ENCODE measurements at regions not wholly inside any gene's neighbourhood (a gene's known extent, or its start where the extent isn't known, plus 50 kb on each side); places are given as distances from the start of the nearest gene placed in this dataset.

DNA sequence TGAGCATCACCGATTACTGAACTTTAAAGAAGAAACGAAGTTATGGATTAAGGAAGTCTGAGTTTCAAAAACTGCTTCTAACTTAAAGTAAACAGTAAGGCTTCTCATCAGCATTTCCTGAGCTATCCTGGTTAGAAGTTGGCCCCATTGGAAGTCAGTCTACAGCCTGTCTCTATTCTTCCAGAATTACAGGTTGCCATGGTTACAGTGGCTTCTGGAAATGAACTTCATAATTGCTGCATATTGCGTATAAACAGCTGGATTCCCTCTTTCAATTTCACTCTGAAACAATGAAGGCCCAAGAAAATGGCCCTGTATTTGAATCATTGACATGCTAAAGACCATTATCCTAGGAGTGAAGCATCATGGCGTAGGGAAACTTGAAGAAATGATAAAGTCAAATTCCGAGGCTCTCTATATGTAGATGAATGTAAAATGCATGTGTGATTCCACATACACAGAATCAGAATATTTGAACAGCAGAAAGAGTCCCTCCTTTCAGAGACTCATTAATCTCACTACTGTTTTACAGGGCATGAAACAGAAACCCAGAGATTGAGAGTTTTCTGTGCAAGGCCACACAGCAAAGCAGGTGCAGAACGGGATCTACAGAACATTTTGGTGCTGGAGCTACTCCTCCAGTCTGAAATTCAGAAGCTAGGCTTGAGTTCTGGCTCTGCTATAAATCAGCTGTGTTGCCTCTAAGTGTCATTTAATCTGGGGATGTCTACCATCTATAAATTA is 856.4 kb upstream of the CELF4 start:
- DNase-seq (ENCODE audit: extremely low read depth in 1 of 11, low read depth in 9 of 11, low spot score in 4 of 11) = peak in 6 of 11 donors; percentile 1 to 9 (median 6)

- no peak for DNase-seq (ENCODE audit: extremely low read depth in 1 of 11, low read depth in 9 of 11, low spot score in 4 of 11)
These were observed 855.4 kb upstream of the CELF4 start for GRCh38 chr18:38421021-38421420.

- no peak for DNase-seq (ENCODE audit: extremely low read depth in 1 of 11, low read depth in 9 of 11, low spot score in 4 of 11)
These were observed 855.0 kb upstream of the CELF4 start for GRCh38 chr18:38420611-38421010.

- no peak for DNase-seq (ENCODE audit: extremely low read depth in 1 of 11, low read depth in 9 of 11, low spot score in 4 of 11)
These were observed 850.2 kb upstream of the CELF4 start for GRCh38 chr18:38415811-38416210.

DNA sequence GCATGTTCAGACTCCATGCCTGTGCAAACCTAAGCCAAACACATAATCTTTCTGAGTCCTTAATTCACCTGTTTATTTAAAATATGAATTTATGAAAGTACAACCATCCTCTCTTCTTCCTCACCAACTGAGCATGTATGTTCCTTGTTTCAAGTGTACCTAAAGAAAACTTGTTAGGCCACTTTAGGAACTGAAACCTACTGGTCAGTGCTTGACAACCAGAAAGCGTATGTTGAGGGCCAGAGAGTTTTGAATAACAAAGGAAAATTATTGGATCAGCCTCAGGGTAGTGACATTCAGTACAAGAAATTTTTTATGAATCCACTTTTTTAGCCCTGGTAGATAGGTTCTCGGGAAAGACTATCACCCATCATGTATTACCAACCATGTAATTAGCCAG is 847.6 kb upstream of the CELF4 start:
- DNase-seq (ENCODE audit: extremely low read depth in 1 of 11, low read depth in 9 of 11, low spot score in 4 of 11) = no peak

- no peak for DNase-seq (ENCODE audit: extremely low read depth in 1 of 11, low read depth in 9 of 11, low spot score in 4 of 11)
These were observed 841.0 kb upstream of the CELF4 start for GRCh38 chr18:38406607-38407006.

DNA sequence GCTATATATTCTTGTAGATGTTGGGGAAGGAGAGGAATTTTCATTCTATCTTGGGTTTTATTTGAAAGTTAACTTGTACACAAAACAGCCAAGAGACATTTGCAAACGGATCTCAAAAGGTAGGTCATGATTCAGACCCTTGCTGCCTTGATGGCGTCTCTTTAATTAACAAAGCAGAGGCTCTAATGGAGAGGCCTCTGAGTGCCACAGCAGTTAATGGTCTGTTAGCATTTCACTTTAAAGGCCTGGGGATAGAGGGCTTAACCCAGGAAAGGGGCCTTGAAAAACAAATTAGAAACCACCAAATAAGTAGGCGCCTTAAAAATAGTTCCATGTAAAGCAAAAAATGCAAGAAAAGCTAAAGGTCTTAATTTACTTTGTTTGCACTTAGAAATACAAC is 836.9 kb upstream of the CELF4 start:
- DNase-seq (ENCODE audit: extremely low read depth in 1 of 11, low read depth in 9 of 11, low spot score in 4 of 11) = no peak

DNA sequence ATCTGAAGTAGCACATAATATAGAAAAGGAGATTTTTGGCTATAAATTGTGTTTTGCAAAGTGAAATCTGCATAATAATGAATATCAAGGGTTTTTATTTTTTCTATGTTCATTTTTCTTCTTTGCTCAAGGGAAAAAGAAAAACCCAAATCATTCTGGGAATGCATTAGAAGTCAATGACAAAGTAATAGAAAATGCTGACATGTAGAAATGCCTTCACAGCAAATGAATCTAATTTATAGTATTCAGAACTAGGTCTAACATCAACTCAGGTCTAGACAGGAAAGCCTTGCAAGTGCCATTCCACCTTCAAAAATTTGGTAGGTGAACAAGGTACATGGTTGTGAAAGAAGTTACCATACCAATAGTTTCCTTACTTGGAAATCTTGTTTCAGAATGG is 831.5 kb upstream of the CELF4 start:
- no peak for DNase-seq (ENCODE audit: extremely low read depth in 1 of 11, low read depth in 9 of 11, low spot score in 4 of 11)

DNA sequence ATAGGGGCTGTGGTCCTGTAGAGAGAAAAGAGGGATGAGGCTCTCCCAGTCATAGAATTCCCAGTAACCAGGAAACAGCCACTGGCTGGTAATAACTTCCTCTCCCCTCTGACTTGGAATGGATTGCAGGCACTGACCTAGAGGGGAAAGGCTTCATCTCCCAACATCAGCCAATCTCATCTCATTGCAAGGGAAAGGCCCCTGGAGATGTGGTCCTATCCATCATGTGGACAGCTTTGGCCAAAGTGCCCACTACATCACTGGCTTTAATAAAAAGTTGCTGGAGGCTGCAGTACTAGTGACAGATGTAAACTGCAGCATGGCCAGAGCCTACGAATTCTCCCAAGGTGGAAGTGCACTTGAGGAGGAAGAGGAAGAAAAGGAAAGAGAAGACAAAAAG is 820.5 kb upstream of the CELF4 start:
- no peak for DNase-seq (ENCODE audit: extremely low read depth in 1 of 11, low read depth in 9 of 11, low spot score in 4 of 11)

DNA sequence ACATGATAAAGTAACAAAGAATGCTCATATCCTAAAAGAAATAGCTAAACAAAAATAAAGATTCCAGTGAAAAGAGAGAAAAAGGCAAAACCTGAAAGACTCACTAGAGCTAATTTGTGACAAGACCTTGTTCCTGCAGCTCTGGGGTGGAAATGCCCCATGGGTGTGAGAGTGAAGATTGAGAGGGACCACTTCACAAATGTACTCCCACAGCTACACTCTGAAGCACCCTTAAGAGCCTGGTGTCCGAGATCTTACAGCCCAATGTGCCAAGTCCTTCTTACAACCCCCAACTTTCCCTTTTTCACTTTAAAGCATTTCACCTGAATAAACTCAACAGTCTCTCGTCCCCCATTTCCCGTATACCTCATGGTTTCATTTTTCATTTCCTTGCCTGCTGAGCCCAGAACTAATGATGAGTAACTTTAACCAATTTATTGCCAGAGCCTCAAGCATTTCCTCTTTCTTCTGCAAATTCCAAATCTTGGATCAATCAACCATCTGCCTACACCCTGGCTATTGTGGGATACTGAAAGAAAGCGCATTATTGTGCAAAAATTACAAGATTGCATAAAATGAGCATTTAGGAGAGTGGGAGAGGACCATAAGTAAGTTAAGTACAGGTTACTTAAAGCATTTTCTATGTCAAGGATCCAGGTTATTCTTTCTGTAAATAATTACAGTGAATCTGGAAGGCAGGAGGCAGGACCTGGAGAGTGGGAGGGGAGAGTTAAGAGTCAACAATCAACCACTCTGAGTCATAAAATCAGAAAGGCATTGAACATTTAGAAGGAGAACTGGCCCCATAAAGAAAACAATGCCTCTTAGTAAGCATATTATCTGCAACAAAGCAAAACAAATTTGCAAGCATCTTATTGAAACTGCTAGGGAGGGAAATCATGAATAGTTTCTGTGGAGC is 804.4 kb upstream of the CELF4 start:
- DNase-seq (ENCODE audit: extremely low read depth in 1 of 11, low read depth in 9 of 11, low spot score in 4 of 11) = peak in 2 of 11 donors; percentile 13 to 20

- no peak for DNase-seq (ENCODE audit: extremely low read depth in 1 of 11, low read depth in 9 of 11, low spot score in 4 of 11)
These were observed 803.3 kb upstream of the CELF4 start for GRCh38 chr18:38368886-38369285.

- no peak for DNase-seq (ENCODE audit: extremely low read depth in 1 of 11, low read depth in 9 of 11, low spot score in 4 of 11)
These were observed 802.6 kb upstream of the CELF4 start for GRCh38 chr18:38368246-38368645.

DNA sequence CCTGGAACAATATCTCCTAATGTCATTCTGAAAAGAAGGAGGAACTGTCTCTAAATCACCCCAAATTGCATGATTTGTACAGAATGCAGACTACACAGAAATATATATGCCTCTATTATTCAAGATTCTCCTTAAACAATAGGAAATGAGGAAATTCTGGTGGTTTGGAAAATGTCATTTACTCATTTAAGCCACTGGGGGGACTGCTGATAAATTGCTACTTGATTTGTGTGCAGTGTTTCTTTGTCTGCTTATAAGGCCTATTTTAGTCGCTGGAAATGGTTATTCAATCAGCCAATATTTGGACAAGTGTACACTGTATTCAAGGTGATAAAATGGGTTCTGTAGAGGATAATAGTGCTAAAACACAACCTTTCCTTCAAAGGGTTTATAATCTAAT is 801.9 kb upstream of the CELF4 start:
- DNase-seq (ENCODE audit: extremely low read depth in 1 of 11, low read depth in 9 of 11, low spot score in 4 of 11) = no peak

DNA sequence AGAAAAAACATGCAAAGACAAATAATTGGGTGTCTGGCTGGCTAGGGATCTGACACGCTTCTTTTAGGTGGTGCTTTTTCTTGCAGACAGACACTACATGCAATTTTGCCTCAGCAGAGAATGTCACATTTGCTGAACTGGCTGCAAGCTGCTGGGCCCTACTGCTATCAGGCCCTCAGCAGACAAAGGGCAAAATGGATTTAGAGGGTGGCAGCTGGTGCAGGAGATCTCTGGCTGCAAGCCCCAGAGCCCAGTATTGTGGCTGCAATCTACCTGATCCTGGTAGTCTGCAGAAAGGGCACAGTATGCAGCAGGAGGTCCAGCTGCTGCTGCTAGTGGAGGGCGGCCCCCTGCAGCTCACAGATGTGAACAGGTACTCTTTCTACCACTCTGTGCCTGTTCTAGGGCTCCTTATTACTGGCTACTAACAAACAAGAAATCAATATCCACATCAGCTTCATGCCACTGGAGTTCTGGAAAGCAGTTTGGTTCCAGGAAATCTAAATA is 796.7 kb upstream of the CELF4 start:
- no peak for DNase-seq (ENCODE audit: extremely low read depth in 1 of 11, low read depth in 9 of 11, low spot score in 4 of 11)

DNA sequence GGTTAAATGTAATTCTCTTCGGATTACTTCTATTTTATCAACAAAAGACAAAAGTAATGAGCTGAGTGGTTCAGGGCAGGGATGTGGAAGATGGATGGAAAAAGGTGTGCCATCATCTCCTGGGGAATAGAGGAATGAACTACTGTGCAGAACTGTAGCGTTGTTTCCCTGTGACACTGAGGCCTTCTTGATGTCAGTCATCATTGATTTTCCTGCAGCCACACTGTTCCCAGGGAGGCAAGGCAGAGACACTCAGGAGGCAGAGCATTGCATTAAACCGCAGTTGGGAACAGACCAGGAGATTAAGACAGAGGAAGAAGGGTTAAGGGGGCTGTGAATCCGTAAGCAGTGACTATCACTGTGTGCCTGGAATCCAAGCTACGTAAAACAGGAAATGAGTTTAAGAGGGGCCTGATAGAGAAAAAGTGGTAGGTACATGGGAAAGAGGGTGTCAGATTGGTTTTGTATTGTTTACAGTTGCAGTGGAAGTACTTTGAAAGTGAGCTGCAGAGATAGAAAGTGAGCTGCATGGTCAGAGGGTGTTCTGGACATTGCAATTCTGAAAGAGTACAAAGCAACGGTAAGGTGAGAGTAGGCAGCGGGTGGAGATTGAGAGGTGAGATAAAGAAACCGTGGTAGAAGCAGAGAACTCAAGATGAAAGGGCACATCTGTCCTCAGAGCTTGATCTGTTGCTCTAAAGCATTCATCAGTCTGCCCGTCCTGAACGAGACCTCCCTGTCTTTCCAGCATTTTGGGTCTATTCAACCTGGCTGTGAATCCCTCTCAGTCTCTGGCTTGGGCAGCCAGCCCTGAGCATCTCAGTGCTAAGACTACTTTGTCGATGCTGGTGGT is 793.4 kb upstream of the CELF4 start:
- no peak for DNase-seq (ENCODE audit: extremely low read depth in 1 of 11, low read depth in 9 of 11, low spot score in 4 of 11)

GRCh38 chr18:38353149-38353548 is 787.6 kb upstream of the CELF4 start:
- no peak for DNase-seq (ENCODE audit: extremely low read depth in 1 of 11, low read depth in 9 of 11, low spot score in 4 of 11)

- DNase-seq (ENCODE audit: extremely low read depth in 1 of 11, low read depth in 9 of 11, low spot score in 4 of 11) = no peak
These were observed 784.5 kb upstream of the CELF4 start for GRCh38 chr18:38350141-38350540.

DNA sequence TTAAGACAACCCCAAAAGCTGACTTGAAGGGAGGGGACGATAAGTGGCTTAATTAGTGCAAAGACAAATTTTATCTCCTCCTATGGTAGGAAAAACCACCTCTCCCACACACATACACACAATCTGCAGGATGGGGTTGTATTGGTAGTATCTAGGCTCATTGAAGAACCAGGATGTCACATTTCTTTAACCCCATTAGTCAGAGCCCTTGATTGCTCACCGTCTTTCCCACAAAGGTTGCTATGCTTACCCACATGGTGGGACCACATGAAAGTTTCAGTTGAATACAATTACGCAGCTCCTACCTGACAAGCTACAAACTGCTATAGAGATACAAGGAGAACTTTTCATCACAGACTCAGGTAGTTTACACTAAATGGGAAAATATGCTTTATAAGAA is 765.0 kb upstream of the CELF4 start:
- no peak for DNase-seq (ENCODE audit: extremely low read depth in 1 of 11, low read depth in 9 of 11, low spot score in 4 of 11)

DNA sequence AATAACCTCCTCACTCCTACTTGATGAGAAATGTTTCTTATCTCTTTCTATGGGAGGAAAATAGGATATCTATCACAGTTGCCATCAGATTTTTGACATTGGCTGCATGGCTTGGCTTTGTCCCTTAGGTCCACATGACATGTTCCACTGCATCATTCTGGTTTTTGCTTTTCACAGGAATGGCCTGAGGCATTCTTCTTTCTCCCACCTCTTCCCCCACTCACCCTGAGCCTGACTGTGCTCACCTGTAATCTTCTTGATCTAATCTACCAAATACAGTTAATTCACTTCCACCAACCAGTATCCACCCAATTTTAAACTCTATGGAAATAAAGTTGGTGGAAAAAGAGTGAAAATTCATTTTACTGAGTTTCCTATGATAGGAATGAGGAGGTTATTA is 763.5 kb upstream of the CELF4 start:
- no peak for DNase-seq (ENCODE audit: extremely low read depth in 1 of 11, low read depth in 9 of 11, low spot score in 4 of 11)
